Smooth muscle cell of the brain vasculature (primary cell): ENCODE measurements at regions not wholly inside any gene's neighbourhood (a gene's known extent, or its start where the extent isn't known, plus 50 kb on each side); places are given as distances from the start of the nearest gene placed in this dataset.

Source experiments
- DNase-seq: peaks from one replicate; pipeline ENCODE4 v3.0.0-alpha.2; 2012; ENCODE audit warnings: low read depth, low spot score

- no peak for DNase-seq
Measured at GRCh38 chr9:23431459-23431858, 394.6 kb downstream of the ELAVL2 start.

- DNase-seq = no peak
Measured at GRCh38 chr9:23434654-23435053, 391.4 kb downstream of the ELAVL2 start.

- DNase-seq = no peak
Measured at GRCh38 chr9:23438299-23438907, 387.6 kb downstream of the ELAVL2 start.

GRCh38 chr9:23441275-23441674 lies 384.8 kb downstream of the ELAVL2 start:
- DNase-seq = no peak

GRCh38 chr9:23444658-23445057 lies 381.4 kb downstream of the ELAVL2 start:
- DNase-seq = no peak

- DNase-seq = no peak
Measured at GRCh38 chr9:23447166-23447565, 378.9 kb downstream of the ELAVL2 start.

- DNase-seq = no peak
Measured at GRCh38 chr9:23447944-23448343, 378.1 kb downstream of the ELAVL2 start.

GRCh38 chr9:23451802-23452418 lies 374.1 kb downstream of the ELAVL2 start:
- DNase-seq = no peak

- DNase-seq = no peak
Measured at GRCh38 chr9:23464275-23464674, 361.8 kb downstream of the ELAVL2 start.

GRCh38 chr9:23467276-23467675 lies 358.8 kb downstream of the ELAVL2 start:
- DNase-seq = no peak

GRCh38 chr9:23477908-23478307 lies 348.1 kb downstream of the ELAVL2 start:
- no peak for DNase-seq

- no peak for DNase-seq
Measured at GRCh38 chr9:23483566-23483965, 342.5 kb downstream of the ELAVL2 start.

GRCh38 chr9:23492126-23493002 lies 333.7 kb downstream of the ELAVL2 start:
- DNase-seq = no peak

GRCh38 chr9:23493219-23493618 lies 332.8 kb downstream of the ELAVL2 start:
- no peak for DNase-seq

GRCh38 chr9:23496489-23497136 lies 329.4 kb downstream of the ELAVL2 start:
- DNase-seq = no peak

- DNase-seq = no peak
Measured at GRCh38 chr9:23497137-23497504, 328.9 kb downstream of the ELAVL2 start.

GRCh38 chr9:23502004-23502403 lies 324.0 kb downstream of the ELAVL2 start:
- DNase-seq = no peak

- DNase-seq = no peak
Measured at GRCh38 chr9:23522952-23523351, 303.1 kb downstream of the ELAVL2 start.

- no peak for DNase-seq
Measured at GRCh38 chr9:23524607-23525155, 301.4 kb downstream of the ELAVL2 start.

GRCh38 chr9:23526806-23527205 lies 299.2 kb downstream of the ELAVL2 start:
- no peak for DNase-seq

GRCh38 chr9:23532282-23532681 lies 293.8 kb downstream of the ELAVL2 start:
- no peak for DNase-seq
